MM.1S (cell line): ENCODE measurements at regions not wholly inside any gene's neighbourhood (a gene's known extent, or its start where the extent isn't known, plus 50 kb on each side); places are given as distances from the start of the nearest gene placed in this dataset.

Experiments used
- CTCF ChIP-seq: fragments of 300-600 bp; sonication (generic); IDR thresholded peaks from 2 replicates; pipeline ENCODE4 v1.5.1; 2016; ENCODE audit warnings: antibody characterized with exemption, low read length, mixed read lengths
- EZH2 ChIP-seq: fragments of 300-600 bp; sonication (generic); optimal IDR thresholded peaks from 2 replicates; pipeline ENCODE3; 2017; ENCODE audit warnings: low read depth, mild to moderate bottlenecking, antibody characterized with exemption, low read length, mixed read lengths
- EZH2phosphoT487 ChIP-seq: fragments of 300-600 bp; sonication (generic); IDR thresholded peaks from 2 replicates; pipeline ENCODE4 v1.6.1; 2018; ENCODE audit warnings: antibody characterized with exemption, low read length

- TF ChIP-seq CTCF (no peak), EZH2 (no peak), EZH2phosphoT487 (no peak)
Observed at GRCh38 chr10:2099321-2099720, 362.0 kb upstream of the ADARB2 start.
